Tibial artery (tissue), 4 donors: ENCODE measurements at regions not wholly inside any gene's neighbourhood (a gene's known extent, or its start where the extent isn't known, plus 50 kb on each side); places are given as distances from the start of the nearest gene placed in this dataset.
A peak's percentile ranks its signal among the peaks of the same experiment; 100 is the strongest.

Experiments used
- DNase-seq, 2 donors: peaks; one replicate each; pipeline ENCODE4 v3.0.0-alpha.2; 2019
- H3K27ac ChIP-seq, 2 donors: fragments of 200-600 bp; sonication (generic) in 1 of 2; 1 replicate in 1 of 2; 2 replicates in 1 of 2; pipeline ENCODE4 v1.5.1; 2018 to 2019; ENCODE audit warnings: mild to moderate bottlenecking in 1 of 2
- H3K27me3 ChIP-seq, 2 donors: fragments of 200-600 bp; sonication (generic) in 1 of 2; one replicate each; pipeline versions ENCODE4 v1.5.1 to v1.6.0; 2016 to 2019
- H3K36me3 ChIP-seq, 3 donors: fragments of 200-600 bp; sonication (generic) in 2 of 3; one replicate each; pipeline ENCODE4 v1.5.1; 2016 to 2019; ENCODE audit warnings: mild to moderate bottlenecking in 2 of 3
- H3K4me1 ChIP-seq, 4 donors: fragments of 200-600 bp; sonication (generic) in 2 of 4; 1 replicate in 3 of 4; 2 replicates in 1 of 4; pipeline ENCODE4 v1.5.1; 2016 to 2019
- H3K4me3 ChIP-seq, 2 donors: fragments of 200-600 bp; sonication (generic) in 1 of 2; 1 replicate in 1 of 2; 2 replicates in 1 of 2; pipeline ENCODE4 v1.5.1; 2018 to 2019; ENCODE audit warnings: mild to moderate bottlenecking in 2 of 2
- H3K9me3 ChIP-seq, 3 donors: fragments of 200-600 bp; sonication (generic) in 1 of 3; one replicate each; pipeline ENCODE4 v1.5.1; 2016 to 2019
- intact Hi-C: fragments of 100-400 bp; cut with DNase I; formaldehyde crosslinking; loops from one replicate; pipeline ENCODE4 v1.15.0; 2023; ENCODE audit warnings: low total_unique reads
- TF ChIP-seq, protein P1 (sequence below), 2 experiments: fragments of 200-600 bp in 1 of 2; fragments of 450-650 bp in 1 of 2; IDR thresholded peaks; one replicate each; pipeline ENCODE4 v1.5.1; 2017 to 2019; ENCODE audit warnings: antibody characterized with exemption in 2 of 2, mild to moderate bottlenecking in 1 of 2, moderate library complexity in 1 of 2

DNA sequence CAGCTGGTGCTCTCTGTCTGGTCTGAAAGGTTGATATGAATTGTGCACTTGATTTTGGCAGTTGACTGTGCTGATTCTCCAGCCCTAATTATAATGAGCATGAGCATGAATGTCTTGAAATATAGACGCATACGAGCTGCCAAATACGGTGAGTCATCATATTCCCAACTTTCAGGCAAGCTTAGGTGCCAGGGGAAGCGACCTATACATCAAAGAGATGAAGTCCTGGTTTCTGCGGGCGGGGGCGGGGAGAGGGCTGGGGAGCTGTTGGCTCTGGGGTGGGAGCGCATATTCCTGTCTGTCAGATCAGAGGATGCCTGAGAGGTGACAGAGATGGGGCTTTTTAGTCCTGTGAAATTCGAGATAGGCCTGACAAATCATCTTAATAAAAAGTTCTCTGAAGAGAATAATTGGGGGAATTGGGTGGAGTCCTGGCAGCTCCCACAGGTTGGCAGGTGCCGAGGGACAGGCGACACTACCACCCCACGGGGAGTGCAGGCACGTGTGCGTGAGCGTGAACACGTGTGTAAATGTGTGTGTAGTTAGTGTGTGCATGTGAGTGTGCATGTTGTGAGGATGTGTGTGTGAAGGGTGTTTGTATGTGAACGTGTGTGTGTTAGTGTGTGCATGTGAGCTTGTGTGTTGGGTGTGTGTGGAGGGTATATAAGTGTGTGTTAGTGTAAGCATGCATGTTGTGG lies 865.3 kb downstream of the TBC1D22A start:
- peaks cover 0 to 7% of the 10 kb centered on the region in 2 donors for H3K27me3 ChIP-seq
- intact Hi-C loops: no loop called here
- H3K27ac ChIP-seq: no peak overlapping the region
- no peaks in the 10 kb centered on the region for H3K4me1 ChIP-seq
- H3K4me3 ChIP-seq: no peak overlapping the region
- no peaks in the 10 kb centered on the region for H3K36me3 ChIP-seq
- TF ChIP-seq, protein P1, sequence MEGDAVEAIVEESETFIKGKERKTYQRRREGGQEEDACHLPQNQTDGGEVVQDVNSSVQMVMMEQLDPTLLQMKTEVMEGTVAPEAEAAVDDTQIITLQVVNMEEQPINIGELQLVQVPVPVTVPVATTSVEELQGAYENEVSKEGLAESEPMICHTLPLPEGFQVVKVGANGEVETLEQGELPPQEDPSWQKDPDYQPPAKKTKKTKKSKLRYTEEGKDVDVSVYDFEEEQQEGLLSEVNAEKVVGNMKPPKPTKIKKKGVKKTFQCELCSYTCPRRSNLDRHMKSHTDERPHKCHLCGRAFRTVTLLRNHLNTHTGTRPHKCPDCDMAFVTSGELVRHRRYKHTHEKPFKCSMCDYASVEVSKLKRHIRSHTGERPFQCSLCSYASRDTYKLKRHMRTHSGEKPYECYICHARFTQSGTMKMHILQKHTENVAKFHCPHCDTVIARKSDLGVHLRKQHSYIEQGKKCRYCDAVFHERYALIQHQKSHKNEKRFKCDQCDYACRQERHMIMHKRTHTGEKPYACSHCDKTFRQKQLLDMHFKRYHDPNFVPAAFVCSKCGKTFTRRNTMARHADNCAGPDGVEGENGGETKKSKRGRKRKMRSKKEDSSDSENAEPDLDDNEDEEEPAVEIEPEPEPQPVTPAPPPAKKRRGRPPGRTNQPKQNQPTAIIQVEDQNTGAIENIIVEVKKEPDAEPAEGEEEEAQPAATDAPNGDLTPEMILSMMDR (IDR thresholded peaks at IDR 0.05): no peak
- no peaks in the 10 kb centered on the region for H3K9me3 ChIP-seq
- no peak for DNase-seq

DNA sequence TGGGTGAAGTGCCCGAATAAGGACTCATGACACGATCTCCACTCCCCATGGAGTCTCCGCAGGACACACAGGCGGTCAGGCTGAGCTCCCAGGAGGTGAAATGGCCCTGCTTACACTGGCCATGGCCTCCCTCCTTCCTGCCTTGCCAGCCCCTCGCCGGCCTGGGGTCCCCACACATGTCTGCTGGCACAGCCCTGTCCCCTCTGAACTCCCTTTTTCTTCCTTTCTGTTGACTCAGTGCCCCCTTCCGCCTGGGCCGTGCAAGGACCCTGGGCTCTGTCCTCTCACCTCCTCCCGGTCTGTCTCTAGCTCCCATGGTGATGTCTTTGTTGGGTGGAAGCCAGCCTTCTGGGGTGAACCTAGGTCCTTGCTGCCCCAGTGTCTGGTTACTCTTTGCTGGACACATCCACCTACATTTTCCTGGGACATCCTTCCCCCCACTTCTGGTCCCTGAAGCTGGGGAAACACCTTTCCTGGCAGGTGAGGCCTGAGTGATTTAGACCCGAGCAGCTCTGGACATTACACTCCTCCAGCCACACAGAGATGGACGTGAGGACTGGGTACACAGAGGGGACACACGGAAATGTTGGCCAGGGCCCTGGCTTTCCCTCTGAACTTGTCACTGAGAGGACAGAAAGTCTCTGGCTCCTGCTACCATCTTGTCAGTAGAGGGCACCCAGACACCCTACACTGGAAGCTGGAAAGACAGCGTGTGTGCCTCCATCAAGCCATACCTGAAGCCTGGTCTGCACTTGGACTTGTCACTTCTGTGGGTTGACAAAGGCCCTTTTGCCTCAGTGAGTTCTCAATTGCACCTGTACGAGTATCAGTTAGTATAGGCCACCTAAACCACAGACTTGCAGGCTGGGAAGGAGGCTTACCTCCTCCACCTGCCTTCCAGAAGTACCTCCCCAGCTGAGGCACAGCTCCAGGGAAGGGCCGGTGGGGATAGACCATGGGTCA lies 864.3 kb downstream of the TBC1D22A start:
- Histone ChIP-seq H3K4me1 (no peaks in the 10 kb centered on the region), H3K27ac (no peak overlapping the region), H3K36me3 (no peaks in the 10 kb centered on the region), H3K27me3 (peaks cover 0 to 7% of the 10 kb centered on the region in 2 donors), H3K4me3 (no peak overlapping the region), H3K9me3 (no peaks in the 10 kb centered on the region)
- intact Hi-C loops: no loop called here
- TF ChIP-seq, protein P1 (IDR thresholded peaks at IDR 0.05): no peak
- no peak for DNase-seq

DNA sequence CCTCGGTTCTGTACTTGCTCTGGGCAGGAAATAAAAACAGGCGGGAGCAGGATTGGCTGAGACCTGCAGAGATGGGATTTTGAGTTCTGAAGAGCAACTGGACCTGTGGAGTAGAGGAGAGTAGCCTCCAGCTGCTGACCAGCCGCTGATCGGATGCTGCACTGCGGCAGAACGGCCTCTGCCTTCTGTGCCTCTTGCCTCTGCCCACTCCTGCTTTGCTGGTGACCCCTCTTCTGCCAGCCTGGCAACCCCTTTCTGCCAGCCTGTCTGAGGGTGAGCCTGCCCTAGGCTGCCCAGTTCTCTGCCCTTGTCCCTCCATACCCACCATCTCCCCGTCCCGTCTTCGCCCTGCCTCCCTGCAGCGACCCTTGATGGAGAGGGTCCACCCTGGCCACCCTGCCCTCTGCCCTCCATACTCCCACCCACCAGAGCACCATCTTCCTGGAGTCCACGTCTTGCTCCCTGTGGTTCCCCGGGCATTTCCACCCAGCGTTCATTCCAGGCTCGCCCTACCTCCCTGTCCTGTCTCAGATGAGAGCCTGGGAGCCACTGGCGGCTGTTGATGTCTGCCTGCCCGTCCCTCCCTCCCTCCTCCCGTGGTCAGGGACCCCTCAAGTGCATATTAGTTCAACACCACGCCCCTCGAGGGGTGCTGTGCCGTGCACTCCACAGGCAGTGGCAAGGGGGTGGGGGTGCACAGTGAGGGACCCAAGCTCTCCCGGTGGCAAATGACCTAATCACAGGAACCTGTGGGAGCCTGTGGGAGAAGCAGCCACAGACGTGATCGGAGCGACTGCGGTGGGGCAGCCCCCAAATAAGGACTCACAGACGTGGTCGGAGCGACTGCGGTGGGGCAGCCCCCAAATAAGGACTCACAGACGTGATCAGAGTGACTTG lies 863.3 kb downstream of the TBC1D22A start:
- DNase-seq: no peak
- TF ChIP-seq, protein P1 (IDR thresholded peaks at IDR 0.05): no peak
- intact Hi-C loops: no loop called here
- no peaks in the 10 kb centered on the region for H3K4me1 ChIP-seq
- H3K9me3 ChIP-seq: no peaks in the 10 kb centered on the region
- H3K27ac ChIP-seq: no peak overlapping the region
- peaks cover 0 to 12% of the 10 kb centered on the region in 2 donors for H3K27me3 ChIP-seq
- no peak overlapping the region for H3K4me3 ChIP-seq
- H3K36me3 ChIP-seq: no peaks in the 10 kb centered on the region

DNA sequence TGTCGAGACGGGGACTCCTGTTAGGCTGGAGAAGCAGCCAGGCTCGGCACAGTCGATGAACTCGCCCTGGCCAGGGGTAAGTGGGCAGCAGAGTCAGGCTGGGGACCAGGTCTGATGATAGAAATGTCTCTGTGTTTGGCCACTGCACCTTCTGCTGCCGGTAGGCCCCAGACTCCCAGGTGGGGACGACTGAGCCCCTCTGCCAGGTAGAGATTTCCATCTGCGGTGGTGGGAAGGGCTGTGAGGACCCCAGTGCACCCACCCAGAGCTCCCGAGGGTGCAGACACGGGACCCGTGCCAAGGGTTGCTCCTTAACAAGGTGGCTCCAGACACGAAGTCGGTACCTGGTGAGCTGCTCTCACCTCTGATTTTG lies 862.5 kb downstream of the TBC1D22A start:
- Histone ChIP-seq H3K27ac (no peak overlapping the region), H3K9me3 (no peaks in the 10 kb centered on the region), H3K27me3 (peaks cover 0 to 12% of the 10 kb centered on the region in 2 donors), H3K4me1 (no peaks in the 10 kb centered on the region), H3K36me3 (no peaks in the 10 kb centered on the region), H3K4me3 (no peak overlapping the region)
- DNase-seq: peak in 1 of 2 donors; percentile 40
- intact Hi-C loops: no loop called here
- TF ChIP-seq, protein P1 (IDR thresholded peaks at IDR 0.05): no peak

DNA sequence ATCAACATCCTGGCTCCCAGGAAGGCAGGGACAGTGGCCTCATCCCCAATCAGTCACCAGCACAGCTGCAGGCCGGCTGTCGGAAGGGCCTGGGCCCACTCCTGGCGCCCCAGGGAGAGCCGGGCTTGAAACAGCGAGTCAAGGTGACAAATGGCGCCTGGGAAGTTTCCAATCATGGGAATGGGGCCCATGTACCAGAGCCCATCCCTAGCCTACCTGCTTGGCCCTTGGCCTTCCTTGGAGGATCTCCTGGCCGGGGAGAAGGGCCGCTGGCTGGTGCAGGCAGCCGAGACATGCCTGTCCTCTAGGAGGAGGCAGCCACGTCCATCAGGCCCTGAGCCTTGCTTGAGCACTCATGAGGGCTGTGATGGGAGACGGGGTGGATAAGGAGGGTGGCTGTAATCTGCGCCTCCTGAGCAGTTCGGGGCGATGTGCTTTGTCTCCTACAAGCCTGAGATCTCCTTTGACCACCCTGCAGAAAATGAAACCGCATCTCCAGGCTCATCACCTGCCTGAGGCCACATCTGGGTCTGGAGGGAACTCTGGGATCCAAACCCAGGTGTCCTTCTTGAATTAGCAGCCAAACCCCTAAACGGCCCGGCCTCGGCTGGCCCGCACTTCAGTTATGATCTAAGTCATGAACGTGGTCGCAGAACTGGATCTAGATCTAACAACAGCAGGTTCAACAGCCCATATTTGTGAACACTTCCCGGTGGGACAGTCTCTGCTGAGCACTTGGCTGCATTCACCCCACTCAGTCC lies 862.0 kb downstream of the TBC1D22A start:
- Histone ChIP-seq H3K4me3 (no peak overlapping the region), H3K4me1 (no peaks in the 10 kb centered on the region), H3K27ac (no peak overlapping the region), H3K9me3 (no peaks in the 10 kb centered on the region), H3K27me3 (peaks cover 0 to 12% of the 10 kb centered on the region in 2 donors), H3K36me3 (no peaks in the 10 kb centered on the region)
- DNase-seq: peak in 1 of 2 donors; percentile 54
- TF ChIP-seq, protein P1 (IDR thresholded peaks at IDR 0.05): no peak
- intact Hi-C loops: no loop called here
